K562 (cell line): ENCODE measurements at regions not wholly inside any gene's neighbourhood (a gene's known extent, or its start where the extent isn't known, plus 50 kb on each side); places are given as distances from the start of the nearest gene placed in this dataset.

Experiments used
- ATAC-seq: fragments of 200-7000 bp; cut with Tn5 transposase; 3 replicates; pipeline ENCODE4 v1.9.1; 2020; ENCODE audit warnings: moderate library complexity
- BruUV-seq: library from RNA; stranded (reverse); fragments of 400-500 nt; replicated peaks from 2 replicates; lab custom pipeline; 2021; lab: Mats Ljungman, UMichigan
- CTCF ChIA-PET: fragments of 300-600 bp; formaldehyde crosslinking; extraction: SDS; loops from one replicate; lab custom pipeline; 2021; ENCODE audit warnings: low intra/inter-chr PET ratio; lab: Yijun Ruan, JAX
- POLR2A ChIA-PET: fragments of 300-600, 350-650 bp; sonication (Branson Sonifier 250); formaldehyde crosslinking; extraction: SDS; loops from one replicate; lab custom pipeline; 2021; ENCODE audit warnings: antibody characterized with exemption, inconsistent platforms; lab: Yijun Ruan, JAX
- DNase-seq, 4 experiments: peaks; one replicate each; pipeline versions ENCODE4 v3.0.0 to v3.0.0-alpha.2; 2011 to 2018; ENCODE audit warnings: low spot score in 3 of 4, mixed read lengths in 3 of 4; ENCODE audit errors: extremely low read depth in 1 of 4
- FAIRE-seq: peaks from 2 replicates; lab custom pipeline; 2011; peaks lifted over from hg19 to GRCh38; lab: Jason Lieb, UNC
- H2AFZ ChIP-seq: 2 replicates; pipeline ENCODE4 v1.6.0; 2011; ENCODE audit warnings: low read depth, low read length, control low read depth, inconsistent platforms
- H3K27ac ChIP-seq: fragments of 200-600 bp; 3 replicates; pipeline ENCODE4 v1.8.0; 2011; ENCODE audit warnings: low read depth, mild to moderate bottlenecking, control low read depth, inconsistent platforms, low read length, moderate library complexity, mixed read lengths; ENCODE audit errors: extremely low read depth
- H3K27me3 ChIP-seq, 2 experiments: fragments of 300-600 bp in 1 of 2; 2 replicates in 1 of 2; 3 replicates in 1 of 2; pipeline versions ENCODE4 v1.6.0 to v1.8.0; 2011; ENCODE audit warnings: inconsistent platforms in 2 of 2, low read length in 2 of 2, mild to moderate bottlenecking in 1 of 2, mixed read lengths in 1 of 2, moderate library complexity in 1 of 2; ENCODE audit not compliant: control insufficient read depth in 2 of 2, insufficient read depth in 2 of 2
- H3K36me3 ChIP-seq: fragments of 300-600 bp; 3 replicates; pipeline ENCODE4 v1.8.0; 2011; ENCODE audit warnings: mild to moderate bottlenecking, low read length, inconsistent platforms; ENCODE audit not compliant: control insufficient read depth, insufficient read depth
- H3K4me1 ChIP-seq, 2 experiments: fragments of 200-600 bp in 1 of 2; replicated peaks in 1 of 2; 2 replicates in 1 of 2; 3 replicates in 1 of 2; pipeline versions ENCODE4 v1.5.1 to v1.8.0; 2011; ENCODE audit warnings: inconsistent platforms in 2 of 2, low read length in 2 of 2, mild to moderate bottlenecking in 1 of 2, mixed read lengths in 1 of 2, moderate library complexity in 1 of 2; ENCODE audit not compliant: control insufficient read depth in 2 of 2, insufficient read depth in 2 of 2
- H3K4me2 ChIP-seq: 2 replicates; pipeline ENCODE4 v1.6.1; 2011; ENCODE audit warnings: low read length, control low read depth, inconsistent platforms, mixed read lengths; ENCODE audit not compliant: insufficient read depth
- H3K4me3 ChIP-seq: fragments of 200-600 bp; sonication (generic), shearing (Covaris generic); 2 replicates; pipeline ENCODE4 v1.5.1; 2016; ENCODE audit warnings: control low read depth, inconsistent platforms
- H3K79me2 ChIP-seq: fragments of 200-600 bp; 3 replicates; pipeline ENCODE4 v1.8.0; 2011; ENCODE audit warnings: low read length, inconsistent platforms; ENCODE audit not compliant: control insufficient read depth, insufficient read depth
- H3K9ac ChIP-seq, 2 experiments: 2 replicates each; pipeline versions ENCODE4 v1.6.0 to v1.6.1; 2011; ENCODE audit warnings: low read depth in 2 of 2, low read length in 2 of 2, control low read depth in 1 of 2, inconsistent platforms in 1 of 2, mild to moderate bottlenecking in 1 of 2, mixed read lengths in 1 of 2; ENCODE audit not compliant: insufficient read depth in 1 of 2
- H3K9me1 ChIP-seq: one replicate; pipeline ENCODE4 v1.6.0; 2011; ENCODE audit warnings: inconsistent platforms, mild to moderate bottlenecking, low read length, moderate library complexity; ENCODE audit not compliant: control insufficient read depth, insufficient read depth
- H3K9me3 ChIP-seq: replicated peaks from 2 replicates; pipeline ENCODE4 v1.5.1; 2011; ENCODE audit warnings: low read depth, low read length, inconsistent platforms; ENCODE audit not compliant: control insufficient read depth, insufficient read depth
- H4K20me1 ChIP-seq: replicated peaks from 2 replicates; pipeline ENCODE4 v1.6.1; 2011; ENCODE audit warnings: low read length, inconsistent platforms, mixed read lengths; ENCODE audit not compliant: control insufficient read depth, insufficient read depth
- E2F3 ChIP-seq: fragments of 250-450 bp; sonication (Bioruptor Pico); IDR thresholded peaks from 2 replicates; pipeline ENCODE4 v1.4.0; 2020; ENCODE audit warnings: mild to moderate bottlenecking
- EP300 ChIP-seq: IDR thresholded peaks from 2 replicates; pipeline ENCODE4 v1.6.1; 2012; ENCODE audit warnings: low read length, improper control_type of control experiment
- ETV5 ChIP-seq: sonication (generic); formaldehyde crosslinking; IDR thresholded peaks from 2 replicates; pipeline ENCODE4 v1.4.0; 2020; ENCODE audit warnings: low read depth, mild to moderate bottlenecking, missing genetic modification reagents
- HOXB6 ChIP-seq: fragments of 250-450 bp; sonication (Bioruptor Pico); IDR thresholded peaks from 2 replicates; pipeline ENCODE4 v1.5.1; 2022; ENCODE audit warnings: mild to moderate bottlenecking, borderline replicate concordance
- MTA2 ChIP-seq: fragments of 450-650 bp; IDR thresholded peaks from 2 replicates; pipeline ENCODE4 v1.6.1; 2016; ENCODE audit warnings: low read depth
- NCOA2 ChIP-seq, 2 experiments: fragments of 450-650 bp; IDR thresholded peaks; 2 replicates each; pipeline ENCODE4 v1.6.1; 2018; ENCODE audit warnings: mild to moderate bottlenecking in 2 of 2, moderate library complexity in 1 of 2; ENCODE audit not compliant: partially characterized antibody in 2 of 2
- RBM14 ChIP-seq: fragments of 200-400 bp; formaldehyde crosslinking; IDR thresholded peaks from 2 replicates; pipeline ENCODE4 v1.6.1; 2018; ENCODE audit warnings: low read depth, mild to moderate bottlenecking, low read length, moderate library complexity, borderline replicate concordance; ENCODE audit not compliant: insufficient read depth
- TAF1 ChIP-seq: IDR thresholded peaks from 2 replicates; pipeline ENCODE4 v1.6.1; 2011; ENCODE audit warnings: mild to moderate bottlenecking, low read length, moderate library complexity; ENCODE audit not compliant: insufficient read depth, control insufficient read depth, severe bottlenecking; ENCODE audit errors: extremely low read depth
- TBP ChIP-seq: optimal IDR thresholded peaks from 2 replicates; pipeline ENCODE3; 2011; ENCODE audit warnings: low read depth, low read length, improper control_type of control experiment
- TCF7L2 ChIP-seq: fragments of 150-350 bp; IDR thresholded peaks from 2 replicates; pipeline ENCODE4 v1.6.1; 2016; ENCODE audit warnings: low read depth, mild to moderate bottlenecking, low read length, moderate library complexity
- TRIM28 ChIP-seq: fragments of 450-650 bp; IDR thresholded peaks from 2 replicates; pipeline ENCODE4 v1.6.1; 2017
- ZNF24 ChIP-seq: fragments of 450-650 bp; IDR thresholded peaks from 2 replicates; pipeline ENCODE4 v1.6.1; 2016
- WGBS: fragments of 100-300 bp; shearing (Covaris generic); methylation state at CpG from one replicate; pipeline ENCODE4 v1.1.6; 2016; ENCODE audit warnings: low coverage, mixed read lengths; ENCODE audit not compliant: insufficient coverage; ENCODE audit errors: missing lambda C conversion rate; 5-methylcytosine and 5-hydroxymethylcytosine counted together
- in situ Hi-C: fragments of 300-500 bp; cut with MboI; formaldehyde crosslinking; loops from 4 replicates; pipeline ENCODE4 v1.15.0; 2018; ENCODE audit warnings: inconsistent platforms, mixed read lengths
- intact Hi-C: fragments of 100-400 bp; cut with micrococcal nuclease; formaldehyde crosslinking; loops from 2 replicates; pipeline ENCODE4 v1.14.2; 2022
- TF ChIP-seq, protein P1 (sequence below): fragments of 250-450 bp; sonication (Bioruptor Pico); IDR thresholded peaks from 2 replicates; pipeline ENCODE4 v1.8.0; 2022; ENCODE audit warnings: moderate library complexity, mild to moderate bottlenecking, inconsistent platforms

DNA sequence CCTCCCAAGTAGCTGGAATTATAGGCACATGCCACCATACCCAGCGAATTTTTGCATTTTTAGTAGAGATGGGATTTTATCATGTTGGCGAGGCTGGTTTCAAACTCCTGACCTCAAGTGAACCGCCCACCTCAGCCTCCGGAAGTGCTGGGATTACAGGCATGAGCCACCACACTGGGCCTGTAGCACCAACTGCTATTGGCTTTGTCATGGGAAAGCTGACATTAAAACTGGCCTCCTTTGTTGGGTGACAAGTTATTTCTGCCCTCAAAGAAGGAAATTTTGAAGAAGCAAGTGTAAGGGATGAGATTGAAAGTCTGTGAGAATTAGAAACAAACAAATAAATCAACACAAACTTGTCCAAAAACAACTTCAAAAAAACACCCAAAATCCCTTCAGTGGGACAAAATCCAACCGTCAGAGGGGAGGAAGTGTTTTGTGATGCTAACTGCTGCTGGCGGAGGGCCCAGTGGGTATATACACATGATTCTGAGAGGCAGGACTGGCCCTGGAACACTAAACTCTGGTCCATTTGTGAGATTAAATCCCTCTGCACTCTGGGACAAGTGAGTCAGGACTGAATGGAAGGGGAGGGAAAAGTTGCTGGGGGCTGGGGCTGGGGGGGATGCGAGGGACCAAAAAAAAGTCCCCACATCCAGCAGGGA lies 87.5 kb upstream of the NAA20 start:
- Histone ChIP-seq H4K20me1 (no peaks in the 10 kb centered on the region), H3K9me3 (no peaks in the 10 kb centered on the region), H3K9ac (no peak overlapping the region), H3K4me3 (no peak overlapping the region), H3K4me1 (no peaks in the 10 kb centered on the region), H3K27ac (no peak overlapping the region), H3K27me3 (no peaks in the 10 kb centered on the region; a peak in 2 of 5 replicates)
- FAIRE-seq (no peak), ATAC-seq (no peak)
- in situ Hi-C loops = no loop called here
- TF ChIP-seq ETV5 (CRISPR knock-in tag) = no peak
- no peak for TF ChIP-seq TAF1
- TF ChIP-seq E2F3 = no peak
- TF ChIP-seq NCOA2 (IDR thresholded peaks at IDR 0.05; ENCODE audit: partially characterized antibody in 2 of 2) = no peak
- TF ChIP-seq TCF7L2 = no peak
- TF ChIP-seq TBP = no peak
- TF ChIP-seq ZNF24 = no peak
- TF ChIP-seq TRIM28 = no peak
- TF ChIP-seq, protein P1, sequence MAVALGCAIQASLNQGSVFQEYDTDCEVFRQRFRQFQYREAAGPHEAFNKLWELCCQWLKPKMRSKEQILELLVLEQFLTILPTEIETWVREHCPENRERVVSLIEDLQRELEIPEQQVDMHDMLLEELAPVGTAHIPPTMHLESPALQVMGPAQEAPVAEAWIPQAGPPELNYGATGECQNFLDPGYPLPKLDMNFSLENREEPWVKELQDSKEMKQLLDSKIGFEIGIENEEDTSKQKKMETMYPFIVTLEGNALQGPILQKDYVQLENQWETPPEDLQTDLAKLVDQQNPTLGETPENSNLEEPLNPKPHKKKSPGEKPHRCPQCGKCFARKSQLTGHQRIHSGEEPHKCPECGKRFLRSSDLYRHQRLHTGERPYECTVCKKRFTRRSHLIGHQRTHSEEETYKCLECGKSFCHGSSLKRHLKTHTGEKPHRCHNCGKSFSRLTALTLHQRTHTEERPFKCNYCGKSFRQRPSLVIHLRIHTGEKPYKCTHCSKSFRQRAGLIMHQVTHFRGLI (CRISPR knock-in tag) = no peak
- no peak for TF ChIP-seq EP300
- no peak for TF ChIP-seq MTA2
- TF ChIP-seq HOXB6 (CRISPR knock-in tag) = no peak
- no peak for TF ChIP-seq RBM14
- TF ChIP-seq, all 486 proteins: peak for 0
- intact Hi-C loops = no loop called here
- POLR2A ChIA-PET = no interaction called here
- H3K36me3 ChIP-seq = no peaks in the 10 kb centered on the region
- 8% methylated on average over 5 of the region's 7 CpGs for WGBS
- no peaks in the 10 kb centered on the region for H3K9me1 ChIP-seq
- BruUV-seq = no TSS peak
- no peak overlapping the region for H2AFZ ChIP-seq
- no peak for DNase-seq
- H3K79me2 ChIP-seq = no peaks in the 10 kb centered on the region
- CTCF ChIA-PET = no interaction called here
- no peak overlapping the region for H3K4me2 ChIP-seq
